Activated CD4-positive, alpha-beta T cell treated with anti-CD3 and anti-CD28 coated beads, Interleukin-2, Interleukin-6, amounts not matched to agents 100 ng/mL and 50 ng/mL, durations not matched to agents 16 hours and 8 hours (primary cell): ENCODE measurements at regions not wholly inside any gene's neighbourhood (a gene's known extent, or its start where the extent isn't known, plus 50 kb on each side); places are given as distances from the start of the nearest gene placed in this dataset.
A peak's percentile ranks its signal among the peaks of the same experiment; 100 is the strongest.

ENCODE experiments used
- DNase-seq: peaks from one replicate; pipeline ENCODE4 v3.0.0-alpha.2; 2020

- DNase-seq, result no peak
These were observed 114.3 kb upstream of the ZC3H12C start for GRCh38 chr11:109978895-109979294.

GRCh38 chr11:109981031-109981636, 112.1 kb upstream of the ZC3H12C start:
- no peak for DNase-seq

GRCh38 chr11:109983358-109983757, 109.8 kb upstream of the ZC3H12C start:
- no peak for DNase-seq

- peak; percentile 21 for DNase-seq
These were observed 108.4 kb upstream of the ZC3H12C start for GRCh38 chr11:109984634-109985289.

- DNase-seq, result no peak
These were observed 106.7 kb upstream of the ZC3H12C start for GRCh38 chr11:109986488-109986887.

GRCh38 chr11:109991835-109992234, 101.4 kb upstream of the ZC3H12C start:
- no peak for DNase-seq

GRCh38 chr11:109993786-109994185, 99.4 kb upstream of the ZC3H12C start:
- DNase-seq, result no peak

- DNase-seq, result no peak
These were observed 98.3 kb upstream of the ZC3H12C start for GRCh38 chr11:109994907-109995306.

- DNase-seq, result no peak
These were observed 97.1 kb upstream of the ZC3H12C start for GRCh38 chr11:109996060-109996459.

- no peak for DNase-seq
These were observed 94.3 kb upstream of the ZC3H12C start for GRCh38 chr11:109998921-109999320.

- peak; percentile 20 for DNase-seq
These were observed 93.1 kb upstream of the ZC3H12C start for GRCh38 chr11:110000031-110000502.

- DNase-seq, result no peak
These were observed 92.3 kb upstream of the ZC3H12C start for GRCh38 chr11:110000850-110001249.

- no peak for DNase-seq
These were observed 89.8 kb upstream of the ZC3H12C start for GRCh38 chr11:110003426-110003825.

- DNase-seq, result no peak
These were observed 81.6 kb upstream of the ZC3H12C start for GRCh38 chr11:110011595-110011994.

- DNase-seq, result no peak
These were observed 77.5 kb upstream of the ZC3H12C start for GRCh38 chr11:110015695-110016094.

- DNase-seq, result no peak
These were observed 73.5 kb upstream of the ZC3H12C start for GRCh38 chr11:110019675-110020074.

GRCh38 chr11:110022548-110022947, 70.6 kb upstream of the ZC3H12C start:
- DNase-seq, result no peak

GRCh38 chr11:110023711-110024110, 69.5 kb upstream of the ZC3H12C start:
- DNase-seq, result no peak

GRCh38 chr11:110026858-110027626, 66.2 kb upstream of the ZC3H12C start:
- DNase-seq, result no peak

GRCh38 chr11:110027627-110028371, 65.4 kb upstream of the ZC3H12C start:
- no peak for DNase-seq

GRCh38 chr11:110028921-110029320, 64.3 kb upstream of the ZC3H12C start:
- no peak for DNase-seq

- no peak for DNase-seq
These were observed 63.5 kb upstream of the ZC3H12C start for GRCh38 chr11:110029714-110030113.

- no peak for DNase-seq
These were observed 62.0 kb upstream of the ZC3H12C start for GRCh38 chr11:110031171-110031570.
